ENCODE measurements at regions not wholly inside any gene's neighbourhood (a gene's known extent, or its start where the extent isn't known, plus 50 kb on each side); places are given as distances from the start of the nearest gene placed in this dataset.

DNA sequence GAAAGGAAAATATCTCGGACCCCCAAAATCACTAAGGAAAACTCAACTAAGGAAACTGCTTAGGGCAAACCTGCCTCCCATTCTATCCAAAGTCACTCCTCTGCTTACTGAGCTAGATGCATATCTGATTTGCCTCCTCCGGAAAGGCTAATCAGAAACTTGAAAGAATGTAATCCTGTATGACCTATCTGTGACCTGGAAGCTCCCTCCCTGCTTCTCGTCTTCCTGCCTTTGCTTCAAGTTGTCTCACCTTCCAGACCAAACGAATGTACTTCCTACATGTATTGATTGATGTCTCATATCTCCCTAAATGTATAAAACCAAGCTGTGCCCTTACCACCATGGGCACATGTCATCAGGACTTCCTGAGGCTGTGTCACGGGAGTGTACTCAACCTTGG, 58.1 kb upstream of the SEC61G start:
- Histone ChIP-seq H2AFZ (ENCODE audit: insufficient read depth, low read depth, low read length, poor library complexity, severe bottlenecking) (no peak overlapping the region), H4K20me1 (ENCODE audit: insufficient read depth, low read length) (no peaks in the 10 kb centered on the region), H3K4me1 (ENCODE audit: control insufficient read depth in 1 of 2, insufficient read depth in 2 of 2, low read length in 2 of 2) (peaks cover 9 to 10% of the 10 kb centered on the region in 2 donors), H3K4me3 (replicated peaks in 1 of 3; ENCODE audit: low read depth in 2 of 3, low read length in 3 of 3) (no peak overlapping the region), H3K4me2 (replicated peaks; ENCODE audit: extremely low read depth, low read length, poor library complexity, severe bottlenecking) (no peak overlapping the region), H3K27me3 (ENCODE audit: control insufficient read depth in 2 of 2, insufficient read depth in 2 of 2, low read length in 2 of 2) (peaks cover 2% of the 10 kb centered on the region in 2 donors), H3K27ac (ENCODE audit: low read depth in 1 of 2, low read length in 2 of 2) (no peak overlapping the region), H3K79me2 (ENCODE audit: insufficient read depth, low read length) (no peaks in the 10 kb centered on the region), H3K36me3 (replicated peaks in 1 of 2; ENCODE audit: control insufficient read depth in 1 of 2, insufficient read depth in 2 of 2, low read length in 2 of 2) (no peaks in the 10 kb centered on the region), H3K9ac (ENCODE audit: insufficient read depth, low read length, poor library complexity, severe bottlenecking) (no peak overlapping the region), H3K9me3 (replicated peaks in 1 of 2; ENCODE audit: control insufficient read depth in 1 of 2, insufficient read depth in 1 of 2, low read length in 2 of 2) (no peaks in the 10 kb centered on the region)
- peak overlapping the region in 1 of 7 donors; percentile 6 for H3K27ac Mint-ChIP-seq
- H3K9me3 Mint-ChIP-seq: peaks cover 0 to 5% (median 4%) of the 10 kb centered on the region in 7 donors
- no peaks in the 10 kb centered on the region for H3K36me3 Mint-ChIP-seq
- TF ChIP-seq, protein P1, sequence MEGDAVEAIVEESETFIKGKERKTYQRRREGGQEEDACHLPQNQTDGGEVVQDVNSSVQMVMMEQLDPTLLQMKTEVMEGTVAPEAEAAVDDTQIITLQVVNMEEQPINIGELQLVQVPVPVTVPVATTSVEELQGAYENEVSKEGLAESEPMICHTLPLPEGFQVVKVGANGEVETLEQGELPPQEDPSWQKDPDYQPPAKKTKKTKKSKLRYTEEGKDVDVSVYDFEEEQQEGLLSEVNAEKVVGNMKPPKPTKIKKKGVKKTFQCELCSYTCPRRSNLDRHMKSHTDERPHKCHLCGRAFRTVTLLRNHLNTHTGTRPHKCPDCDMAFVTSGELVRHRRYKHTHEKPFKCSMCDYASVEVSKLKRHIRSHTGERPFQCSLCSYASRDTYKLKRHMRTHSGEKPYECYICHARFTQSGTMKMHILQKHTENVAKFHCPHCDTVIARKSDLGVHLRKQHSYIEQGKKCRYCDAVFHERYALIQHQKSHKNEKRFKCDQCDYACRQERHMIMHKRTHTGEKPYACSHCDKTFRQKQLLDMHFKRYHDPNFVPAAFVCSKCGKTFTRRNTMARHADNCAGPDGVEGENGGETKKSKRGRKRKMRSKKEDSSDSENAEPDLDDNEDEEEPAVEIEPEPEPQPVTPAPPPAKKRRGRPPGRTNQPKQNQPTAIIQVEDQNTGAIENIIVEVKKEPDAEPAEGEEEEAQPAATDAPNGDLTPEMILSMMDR (IDR thresholded peaks at IDR 0.05): no peak
- DNase-seq: no peak
- intact Hi-C loops (cut with micrococcal nuclease): no loop called here
- peaks cover 11% of the 10 kb centered on the region for H3K4me1 Mint-ChIP-seq
- H3K4me3 Mint-ChIP-seq: no peak overlapping the region
- 43% methylated on average over 3 of the region's 5 CpGs for WGBS (ENCODE audit: insufficient coverage)
- H3K27me3 Mint-ChIP-seq (ENCODE audit: low read depth in 3 of 3): peaks cover 7 to 25% (median 13%) of the 10 kb centered on the region in 3 donors

DNA sequence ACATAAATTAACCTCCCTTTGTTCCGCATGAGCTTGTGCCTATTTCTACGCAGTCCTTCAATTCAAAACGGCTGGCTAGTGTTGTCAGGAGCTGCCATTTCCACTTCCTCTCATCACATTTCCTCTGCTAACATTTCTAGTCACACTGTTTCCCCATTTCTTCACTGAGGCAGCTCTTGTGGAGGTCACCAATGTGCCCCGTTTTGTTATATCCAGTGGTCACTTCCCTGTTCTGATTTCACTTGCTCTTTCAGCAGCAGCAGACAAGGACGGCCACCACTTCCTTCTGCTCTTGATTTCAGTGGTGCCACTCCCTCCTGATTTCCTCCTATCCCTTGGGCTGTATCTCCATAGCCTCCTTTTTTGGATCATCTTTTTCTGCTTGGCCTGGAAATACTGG, 64.8 kb upstream of the SEC61G start:
- H3K4me1 ChIP-seq (ENCODE audit: control insufficient read depth in 1 of 2, insufficient read depth in 2 of 2, low read length in 2 of 2): peaks cover 22 to 26% of the 10 kb centered on the region in 2 donors
- H4K20me1 ChIP-seq (ENCODE audit: insufficient read depth, low read length): no peaks in the 10 kb centered on the region
- intact Hi-C loops (cut with micrococcal nuclease): no loop called here
- TF ChIP-seq, protein P1 (IDR thresholded peaks at IDR 0.05): no peak
- H3K27ac ChIP-seq (ENCODE audit: low read depth in 1 of 2, low read length in 2 of 2): peak overlapping the region in 1 of 2 donors; percentile 62
- H3K4me2 ChIP-seq (replicated peaks; ENCODE audit: extremely low read depth, low read length, poor library complexity, severe bottlenecking): peak overlapping the region; percentile 44
- peak overlapping the region; percentile 44 to 92 (median 88) for H3K27ac Mint-ChIP-seq
- H3K4me3 Mint-ChIP-seq: peak overlapping the region in 1 of 2 donors; percentile 59
- peak; percentile 67 to 87 (median 75) for DNase-seq
- H3K27me3 Mint-ChIP-seq (ENCODE audit: low read depth in 3 of 3): peaks cover 0 to 10% (median 7%) of the 10 kb centered on the region in 3 donors
- no peaks in the 10 kb centered on the region for H3K27me3 ChIP-seq (ENCODE audit: control insufficient read depth in 2 of 2, insufficient read depth in 2 of 2, low read length in 2 of 2)
- H3K9me3 ChIP-seq (replicated peaks in 1 of 2; ENCODE audit: control insufficient read depth in 1 of 2, insufficient read depth in 1 of 2, low read length in 2 of 2): no peaks in the 10 kb centered on the region
- H2AFZ ChIP-seq (ENCODE audit: insufficient read depth, low read depth, low read length, poor library complexity, severe bottlenecking): no peak overlapping the region
- peaks cover 4 to 15% (median 8%) of the 10 kb centered on the region in 7 donors for H3K9me3 Mint-ChIP-seq
- H3K36me3 ChIP-seq (replicated peaks in 1 of 2; ENCODE audit: control insufficient read depth in 1 of 2, insufficient read depth in 2 of 2, low read length in 2 of 2): no peaks in the 10 kb centered on the region
- peak overlapping the region in 1 of 3 experiments; percentile 6 for H3K4me3 ChIP-seq (replicated peaks in 1 of 3; ENCODE audit: low read depth in 2 of 3, low read length in 3 of 3)
- H3K79me2 ChIP-seq (ENCODE audit: insufficient read depth, low read length): no peaks in the 10 kb centered on the region
- no peak overlapping the region for H3K9ac ChIP-seq (ENCODE audit: insufficient read depth, low read length, poor library complexity, severe bottlenecking)
- 5% methylated on average over 4 of the region's 5 CpGs for WGBS (ENCODE audit: insufficient coverage)
- H3K36me3 Mint-ChIP-seq: no peaks in the 10 kb centered on the region
- peaks cover 28% of the 10 kb centered on the region for H3K4me1 Mint-ChIP-seq
